Ovary (tissue), 7 donors: ENCODE measurements at regions not wholly inside any gene's neighbourhood (a gene's known extent, or its start where the extent isn't known, plus 50 kb on each side); places are given as distances from the start of the nearest gene placed in this dataset.

ENCODE experiments used
- DNase-seq, 5 donors: peaks; one replicate each; pipeline ENCODE4 v3.0.0-alpha.2; 2019 to 2020
- H3K27ac ChIP-seq, 2 donors: fragments of 200-600 bp; one replicate each; pipeline versions ENCODE4 v1.5.1 to v1.8.0; 2019 to 2022
- H3K27me3 ChIP-seq: fragments of 200-600 bp; one replicate; pipeline ENCODE4 v1.8.0; 2022
- H3K36me3 ChIP-seq: fragments of 200-600 bp; sonication (generic); one replicate; pipeline ENCODE4 v1.5.1; 2019
- H3K4me1 ChIP-seq: one replicate; pipeline ENCODE4 v1.8.1; 2013; ENCODE audit warnings: mild to moderate bottlenecking, moderate library complexity; ENCODE audit not compliant: insufficient read depth
- H3K4me3 ChIP-seq: fragments of 200-600 bp; sonication (generic); one replicate; pipeline ENCODE4 v1.5.1; 2017
- H3K9me3 ChIP-seq, 2 donors: fragments of 200-600 bp in 1 of 2; sonication (generic) in 1 of 2; one replicate each; pipeline versions ENCODE4 v1.5.1 to v1.8.1; 2013 to 2019; ENCODE audit warnings: mild to moderate bottlenecking in 1 of 2, moderate library complexity in 1 of 2
- CTCF ChIP-seq, 3 donors: fragments of 450-650 bp in 2 of 3; fragments of 200-600 bp in 1 of 3; IDR thresholded peaks; one replicate each; pipeline versions ENCODE4 v1.5.1 to v1.8.0; 2016 to 2022; ENCODE audit warnings: antibody characterized with exemption in 3 of 3, mild to moderate bottlenecking in 1 of 3
- EP300 ChIP-seq: sonication (generic); formaldehyde crosslinking; IDR thresholded peaks from one replicate; pipeline ENCODE4 v1.6.1; 2017; ENCODE audit warnings: antibody characterized with exemption
- POLR2A ChIP-seq: fragments of 450-650 bp; IDR thresholded peaks from one replicate; pipeline ENCODE4 v1.6.1; 2017; ENCODE audit warnings: antibody characterized with exemption, mild to moderate bottlenecking, moderate library complexity
- WGBS, 3 donors: extraction: QIAGEN DNeasy Blood & Tissue Kit in 1 of 3; methylation state at CpG; one replicate each; pipeline versions ENCODE4 v1.1.5 to v1.1.7; 2013 to 2017; 5-methylcytosine and 5-hydroxymethylcytosine counted together
- intact Hi-C, 4 donors: fragments of 100-400 bp; cut with DNase I; formaldehyde crosslinking; loops; one replicate each; pipeline versions ENCODE4 v1.11.0 to v1.15.1; 2022 to 2023
- donor health status: DM: no; HTN: no; CAD: no; lungs with moderate emphysema.
- donor health status: DM: no; HTN: no; CAD: no.
- donor health status: Bipolar disorder and iron deficiency.
- donor health status: DM: no; HTN: no; CAD: no.
- donor health status: DM: yes; HTN: yes; CAD: no.

GRCh38 chr11:28808771-28809170, 700.6 kb downstream of the METTL15 start:
- Histone ChIP-seq H3K27ac (no peak overlapping the region), H3K27me3 (no peaks in the 10 kb centered on the region), H3K4me3 (no peak overlapping the region), H3K9me3 (no peaks in the 10 kb centered on the region), H3K4me1 (no peaks in the 10 kb centered on the region), H3K36me3 (no peaks in the 10 kb centered on the region)
- intact Hi-C loops, result no loop called here
- no peak for TF ChIP-seq CTCF (IDR thresholded peaks at IDR 0.05)
- DNase-seq, result no peak

GRCh38 chr11:28799316-28799715, 691.1 kb downstream of the METTL15 start:
- Histone ChIP-seq H3K9me3 (no peaks in the 10 kb centered on the region), H3K4me1 (no peaks in the 10 kb centered on the region), H3K27ac (no peak overlapping the region), H3K4me3 (no peak overlapping the region), H3K36me3 (no peaks in the 10 kb centered on the region), H3K27me3 (no peaks in the 10 kb centered on the region)
- DNase-seq, result no peak
- WGBS, 3 donors, result 35 to 47% (median 39%) methylated on average over 2 of the region's 2 CpGs
- intact Hi-C loops, result no loop called here
- no peak for TF ChIP-seq CTCF (IDR thresholded peaks at IDR 0.05)
- TF ChIP-seq EP300, result no peak
- TF ChIP-seq POLR2A, result no peak

GRCh38 chr11:28798286-28798685, 690.1 kb downstream of the METTL15 start:
- intact Hi-C loops, result no loop called here
- WGBS, 3 donors, result 90 to 91% (median 91%) methylated on average over 2 of the region's 2 CpGs
- H3K27me3 ChIP-seq, result no peaks in the 10 kb centered on the region
- no peak for DNase-seq
- H3K4me3 ChIP-seq, result no peak overlapping the region
- TF ChIP-seq CTCF (IDR thresholded peaks at IDR 0.05), result no peak
- no peak for TF ChIP-seq POLR2A
- TF ChIP-seq EP300, result no peak
- H3K9me3 ChIP-seq, result no peaks in the 10 kb centered on the region
- H3K4me1 ChIP-seq, result no peaks in the 10 kb centered on the region
- H3K36me3 ChIP-seq, result no peaks in the 10 kb centered on the region
- no peak overlapping the region for H3K27ac ChIP-seq

- H3K4me3 ChIP-seq, result no peak overlapping the region
- H3K36me3 ChIP-seq, result no peaks in the 10 kb centered on the region
- no peaks in the 10 kb centered on the region for H3K9me3 ChIP-seq
- no peak for DNase-seq
- H3K4me1 ChIP-seq, result no peaks in the 10 kb centered on the region
- TF ChIP-seq CTCF (IDR thresholded peaks at IDR 0.05) (no peak), EP300 (no peak), POLR2A (no peak)
- no peak overlapping the region for H3K27ac ChIP-seq
- intact Hi-C loops, result no loop called here
- 81 to 82% (median 81%) methylated on average over 3 of the region's 3 CpGs for WGBS, 3 donors
- H3K27me3 ChIP-seq, result no peaks in the 10 kb centered on the region
Observed at GRCh38 chr11:28797536-28797935, 689.3 kb downstream of the METTL15 start.

- DNase-seq, result no peak
- Histone ChIP-seq H3K4me1 (no peaks in the 10 kb centered on the region), H3K4me3 (no peak overlapping the region), H3K36me3 (no peaks in the 10 kb centered on the region), H3K27me3 (no peaks in the 10 kb centered on the region), H3K27ac (no peak overlapping the region), H3K9me3 (no peaks in the 10 kb centered on the region)
- intact Hi-C loops, result no loop called here
- TF ChIP-seq CTCF (IDR thresholded peaks at IDR 0.05) (no peak), POLR2A (no peak), EP300 (no peak)
Observed at GRCh38 chr11:28794405-28794804, 686.2 kb downstream of the METTL15 start.
